Neuronal stem cell (in vitro differentiated cells): ENCODE measurements at regions not wholly inside any gene's neighbourhood (a gene's known extent, or its start where the extent isn't known, plus 50 kb on each side); places are given as distances from the start of the nearest gene placed in this dataset.
A peak's percentile ranks its signal among the peaks of the same experiment; 100 is the strongest.

Source experiments
- DNase-seq: peaks from one replicate; pipeline ENCODE4 v3.0.0-alpha.2; 2013; ENCODE audit warnings: low spot score
- H2AFZ ChIP-seq: one replicate; pipeline ENCODE4 v1.6.1; 2013; ENCODE audit warnings: mild to moderate bottlenecking, low read length, inconsistent platforms
- H2AK5ac ChIP-seq: 2 replicates; pipeline ENCODE4 v1.6.1; 2013; ENCODE audit warnings: low read depth, mild to moderate bottlenecking, inconsistent platforms, low read length, moderate library complexity, mixed read lengths
- H2BK120ac ChIP-seq: 2 replicates; pipeline ENCODE4 v1.6.1; 2013; ENCODE audit warnings: low read depth, mild to moderate bottlenecking, inconsistent platforms, low read length, moderate library complexity, mixed read lengths
- H2BK12ac ChIP-seq: one replicate; pipeline ENCODE4 v1.6.1; 2013; ENCODE audit warnings: low read length, inconsistent platforms
- H2BK15ac ChIP-seq: 2 replicates; pipeline ENCODE4 v1.6.1; 2013; ENCODE audit warnings: mild to moderate bottlenecking, low read length, inconsistent platforms, mixed read lengths
- H2BK5ac ChIP-seq: one replicate; pipeline ENCODE4 v1.6.1; 2013; ENCODE audit warnings: inconsistent platforms, mild to moderate bottlenecking, low read length, moderate library complexity
- H3K14ac ChIP-seq: one replicate; pipeline ENCODE4 v1.6.1; 2013; ENCODE audit warnings: low read length, inconsistent platforms
- H3K18ac ChIP-seq: 2 replicates; pipeline ENCODE4 v1.6.1; 2013; ENCODE audit warnings: low read length, inconsistent platforms
- H3K23ac ChIP-seq: 2 replicates; pipeline ENCODE4 v1.6.1; 2013; ENCODE audit warnings: low read depth, mild to moderate bottlenecking, mixed read lengths, low read length, inconsistent platforms; ENCODE audit not compliant: poor library complexity
- H3K27ac ChIP-seq: replicated peaks from 3 replicates; pipeline ENCODE4 v1.5.1; 2013; ENCODE audit warnings: low read length, inconsistent platforms
- H3K27me3 ChIP-seq, 3 experiments: 2 replicates each; pipeline ENCODE4 v1.6.1; 2013; ENCODE audit warnings: low read length in 3 of 3, mild to moderate bottlenecking in 2 of 3, inconsistent platforms in 1 of 3, low read depth in 1 of 3, mixed read lengths in 1 of 3, moderate library complexity in 1 of 3; ENCODE audit not compliant: control insufficient read depth in 3 of 3, insufficient read depth in 3 of 3
- H3K36me3 ChIP-seq, 2 donors: replicated peaks in 1 of 2; 2 replicates each; pipeline ENCODE4 v1.6.1; 2013; ENCODE audit warnings: low read length in 2 of 2; ENCODE audit not compliant: control insufficient read depth in 2 of 2, insufficient read depth in 2 of 2
- H3K4ac ChIP-seq: 2 replicates; pipeline ENCODE4 v1.6.1; 2013; ENCODE audit warnings: inconsistent platforms, mild to moderate bottlenecking, low read length, moderate library complexity
- H3K4me1 ChIP-seq, 2 donors: 1 replicate in 1 of 2; 2 replicates in 1 of 2; pipeline ENCODE4 v1.6.1; 2013; ENCODE audit warnings: low read length in 2 of 2, low read depth in 1 of 2; ENCODE audit not compliant: control insufficient read depth in 2 of 2, insufficient read depth in 1 of 2
- H3K4me2 ChIP-seq: one replicate; pipeline ENCODE4 v1.6.1; 2013; ENCODE audit warnings: mild to moderate bottlenecking, low read length, inconsistent platforms; ENCODE audit not compliant: insufficient read depth, poor library complexity, severe bottlenecking
- H3K4me3 ChIP-seq, 2 donors: 2 replicates each; pipeline ENCODE4 v1.5.1; 2013; ENCODE audit warnings: low read length in 2 of 2, mild to moderate bottlenecking in 2 of 2, inconsistent platforms in 1 of 2, moderate library complexity in 1 of 2
- H3K79me1 ChIP-seq: one replicate; pipeline ENCODE4 v1.6.1; 2013; ENCODE audit warnings: low read depth, mild to moderate bottlenecking, inconsistent platforms, low read length, moderate library complexity
- H3K9ac ChIP-seq: one replicate; pipeline ENCODE4 v1.6.1; 2013; ENCODE audit warnings: mild to moderate bottlenecking, low read depth, low read length, inconsistent platforms; ENCODE audit not compliant: poor library complexity
- H3K9me3 ChIP-seq, 2 donors: replicated peaks in 1 of 2; 2 replicates each; pipeline versions ENCODE3 to v1.6.1; 2013; ENCODE audit warnings: low read length in 2 of 2, mild to moderate bottlenecking in 2 of 2, inconsistent platforms in 1 of 2, low read depth in 1 of 2, mixed read lengths in 1 of 2, moderate library complexity in 1 of 2; ENCODE audit not compliant: control insufficient read depth in 2 of 2, insufficient read depth in 1 of 2
- H4K8ac ChIP-seq: one replicate; pipeline ENCODE4 v1.6.1; 2013; ENCODE audit warnings: low read depth, mild to moderate bottlenecking, inconsistent platforms, low read length, moderate library complexity
- H4K91ac ChIP-seq: one replicate; pipeline ENCODE4 v1.6.1; 2013; ENCODE audit warnings: low read length, low read depth, mild to moderate bottlenecking, inconsistent platforms; ENCODE audit not compliant: poor library complexity
- WGBS, 2 donors: extraction: QIAGEN DNeasy Blood & Tissue Kit; methylation state at CpG; one replicate each; pipeline ENCODE4 v1.1.7; 2013; ENCODE audit warnings: missing lambda C conversion rate in 2 of 2, mixed read lengths in 1 of 2; ENCODE audit not compliant: insufficient read length in 2 of 2, insufficient replicate concordance in 1 of 2; ENCODE audit errors: extremely low coverage in 2 of 2; 5-methylcytosine and 5-hydroxymethylcytosine counted together

GRCh38 chr10:84798312-84798711 is 469.9 kb downstream of the CCSER2 start:
- no peak overlapping the region for H2AFZ ChIP-seq
- H4K91ac ChIP-seq: no peak overlapping the region
- peaks cover 0 to 2% of the 10 kb centered on the region in 2 donors for H3K36me3 ChIP-seq
- no peaks in the 10 kb centered on the region for H3K9me3 ChIP-seq
- H3K4me1 ChIP-seq: peaks cover 0 to 6% of the 10 kb centered on the region in 2 donors
- H2AK5ac ChIP-seq: no peak overlapping the region
- H2BK15ac ChIP-seq: no peak overlapping the region
- H3K27me3 ChIP-seq: peaks cover 0 to 4% (median 0%) of the 10 kb centered on the region in 3 experiments
- no peak overlapping the region for H3K23ac ChIP-seq
- H3K4me2 ChIP-seq: no peak overlapping the region
- no peak overlapping the region for H2BK12ac ChIP-seq
- H3K18ac ChIP-seq: no peak overlapping the region
- no peak overlapping the region for H2BK5ac ChIP-seq
- no peak overlapping the region for H3K4ac ChIP-seq
- H3K4me3 ChIP-seq: no peak overlapping the region
- H3K27ac ChIP-seq: no peak overlapping the region
- no peak overlapping the region for H3K9ac ChIP-seq
- no peak for DNase-seq
- H4K8ac ChIP-seq: no peak overlapping the region
- H3K79me1 ChIP-seq: no peaks in the 10 kb centered on the region
- no CpG with 5 or more reads among the region's 5 CpGs for WGBS, 2 donors
- no peak overlapping the region for H3K14ac ChIP-seq
- no peak overlapping the region for H2BK120ac ChIP-seq

GRCh38 chr10:84801156-84801555 is 472.8 kb downstream of the CCSER2 start:
- H2BK15ac ChIP-seq: no peak overlapping the region
- no peak overlapping the region for H3K18ac ChIP-seq
- no peak overlapping the region for H2AFZ ChIP-seq
- H3K79me1 ChIP-seq: peaks cover 2% of the 10 kb centered on the region
- H3K27ac ChIP-seq: no peak overlapping the region
- peaks cover 0 to 2% of the 10 kb centered on the region in 2 donors for H3K36me3 ChIP-seq
- no peak overlapping the region for H3K4ac ChIP-seq
- no peak overlapping the region for H2BK5ac ChIP-seq
- no peak overlapping the region for H2BK12ac ChIP-seq
- H4K91ac ChIP-seq: no peak overlapping the region
- no peak overlapping the region for H3K9ac ChIP-seq
- no peak overlapping the region for H3K23ac ChIP-seq
- H2AK5ac ChIP-seq: no peak overlapping the region
- H3K14ac ChIP-seq: no peak overlapping the region
- H3K27me3 ChIP-seq: peaks cover 0 to 4% (median 0%) of the 10 kb centered on the region in 3 experiments
- no peak overlapping the region for H3K4me3 ChIP-seq
- no peak overlapping the region for H4K8ac ChIP-seq
- H2BK120ac ChIP-seq: peak overlapping the region; percentile 4
- peaks cover 0 to 6% of the 10 kb centered on the region in 2 donors for H3K4me1 ChIP-seq
- no peak for DNase-seq
- H3K4me2 ChIP-seq: no peak overlapping the region
- H3K9me3 ChIP-seq: no peaks in the 10 kb centered on the region
- no CpG with 5 or more reads among the region's 2 CpGs for WGBS, 2 donors

- H2BK15ac ChIP-seq: no peak overlapping the region
- no peak overlapping the region for H4K91ac ChIP-seq
- WGBS, 2 donors: no CpG with 5 or more reads among the region's 3 CpGs
- no peak overlapping the region for H2BK12ac ChIP-seq
- H3K9me3 ChIP-seq: no peaks in the 10 kb centered on the region
- H3K27me3 ChIP-seq: peaks cover 0 to 4% (median 0%) of the 10 kb centered on the region in 3 experiments
- no peak overlapping the region for H2BK5ac ChIP-seq
- H2AFZ ChIP-seq: no peak overlapping the region
- no peak overlapping the region for H3K4me3 ChIP-seq
- no peak overlapping the region for H4K8ac ChIP-seq
- peaks cover 2% of the 10 kb centered on the region for H3K79me1 ChIP-seq
- H3K4ac ChIP-seq: no peak overlapping the region
- H3K4me1 ChIP-seq: peaks cover 0 to 6% of the 10 kb centered on the region in 2 donors
- no peak overlapping the region for H2BK120ac ChIP-seq
- no peak overlapping the region for H2AK5ac ChIP-seq
- H3K14ac ChIP-seq: no peak overlapping the region
- H3K4me2 ChIP-seq: no peak overlapping the region
- no peak overlapping the region for H3K9ac ChIP-seq
- no peak for DNase-seq
- no peak overlapping the region for H3K18ac ChIP-seq
- H3K27ac ChIP-seq: no peak overlapping the region
- peaks cover 0 to 2% of the 10 kb centered on the region in 2 donors for H3K36me3 ChIP-seq
- H3K23ac ChIP-seq: no peak overlapping the region
These were observed 473.5 kb downstream of the CCSER2 start for GRCh38 chr10:84801916-84802315.

GRCh38 chr10:84805149-84805548 is 476.8 kb downstream of the CCSER2 start:
- Histone ChIP-seq H3K18ac (no peak overlapping the region), H3K27me3 (peaks cover 0 to 2% (median 0%) of the 10 kb centered on the region in 3 experiments), H2BK12ac (no peak overlapping the region), H2AK5ac (no peak overlapping the region), H3K23ac (no peak overlapping the region), H4K91ac (no peak overlapping the region), H3K4me1 (peaks cover 0 to 6% of the 10 kb centered on the region in 2 donors), H3K27ac (no peak overlapping the region), H2BK15ac (no peak overlapping the region), H3K79me1 (peaks cover 2% of the 10 kb centered on the region), H2BK120ac (no peak overlapping the region), H3K36me3 (peaks cover 0 to 2% of the 10 kb centered on the region in 2 donors), H3K9me3 (no peaks in the 10 kb centered on the region), H2AFZ (no peak overlapping the region), H4K8ac (no peak overlapping the region), H3K4me3 (no peak overlapping the region), H3K14ac (no peak overlapping the region), H3K4ac (no peak overlapping the region), H3K4me2 (no peak overlapping the region), H3K9ac (no peak overlapping the region), H2BK5ac (no peak overlapping the region)
- no peak for DNase-seq
- no CpG with 5 or more reads among the region's 2 CpGs for WGBS, 2 donors
